Endothelial cell (in vitro differentiated cells): ENCODE measurements at regions not wholly inside any gene's neighbourhood (a gene's known extent, or its start where the extent isn't known, plus 50 kb on each side); places are given as distances from the start of the nearest gene placed in this dataset.

Experiments used
- DNase-seq: peaks from one replicate; pipeline ENCODE4 v3.0.0; 2021; ENCODE audit warnings: low spot score
- H3K27ac Mint-ChIP-seq: one replicate; pipeline ENCODE4 v1.8.0; 2021; ENCODE audit warnings: mixed read lengths, inconsistent platforms; ENCODE audit not compliant: unreplicated experiment
- H3K27me3 Mint-ChIP-seq: one replicate; pipeline ENCODE4 v1.8.0; 2021; ENCODE audit warnings: mild to moderate bottlenecking, moderate library complexity, mixed read lengths, inconsistent platforms; ENCODE audit not compliant: unreplicated experiment
- H3K36me3 Mint-ChIP-seq: one replicate; pipeline ENCODE4 v1.8.0; 2021; ENCODE audit warnings: mild to moderate bottlenecking, low read depth, mixed read lengths, inconsistent platforms; ENCODE audit not compliant: unreplicated experiment
- H3K4me1 Mint-ChIP-seq: one replicate; pipeline ENCODE4 v1.8.0; 2021; ENCODE audit warnings: mild to moderate bottlenecking, mixed read lengths, inconsistent platforms; ENCODE audit not compliant: unreplicated experiment
- H3K4me3 Mint-ChIP-seq: one replicate; pipeline ENCODE4 v1.8.0; 2021; ENCODE audit warnings: mild to moderate bottlenecking, mixed read lengths, inconsistent platforms; ENCODE audit not compliant: unreplicated experiment
- H3K9me3 Mint-ChIP-seq: one replicate; pipeline ENCODE4 v1.8.0; 2021; ENCODE audit warnings: mixed read lengths, inconsistent platforms; ENCODE audit not compliant: unreplicated experiment
- TF ChIP-seq, protein P1 (sequence below): fragments of 200-600 bp; sonication (generic); IDR thresholded peaks from one replicate; pipeline ENCODE4 v1.5.0; 2021; ENCODE audit warnings: antibody characterized with exemption; ENCODE audit not compliant: unreplicated experiment

DNA sequence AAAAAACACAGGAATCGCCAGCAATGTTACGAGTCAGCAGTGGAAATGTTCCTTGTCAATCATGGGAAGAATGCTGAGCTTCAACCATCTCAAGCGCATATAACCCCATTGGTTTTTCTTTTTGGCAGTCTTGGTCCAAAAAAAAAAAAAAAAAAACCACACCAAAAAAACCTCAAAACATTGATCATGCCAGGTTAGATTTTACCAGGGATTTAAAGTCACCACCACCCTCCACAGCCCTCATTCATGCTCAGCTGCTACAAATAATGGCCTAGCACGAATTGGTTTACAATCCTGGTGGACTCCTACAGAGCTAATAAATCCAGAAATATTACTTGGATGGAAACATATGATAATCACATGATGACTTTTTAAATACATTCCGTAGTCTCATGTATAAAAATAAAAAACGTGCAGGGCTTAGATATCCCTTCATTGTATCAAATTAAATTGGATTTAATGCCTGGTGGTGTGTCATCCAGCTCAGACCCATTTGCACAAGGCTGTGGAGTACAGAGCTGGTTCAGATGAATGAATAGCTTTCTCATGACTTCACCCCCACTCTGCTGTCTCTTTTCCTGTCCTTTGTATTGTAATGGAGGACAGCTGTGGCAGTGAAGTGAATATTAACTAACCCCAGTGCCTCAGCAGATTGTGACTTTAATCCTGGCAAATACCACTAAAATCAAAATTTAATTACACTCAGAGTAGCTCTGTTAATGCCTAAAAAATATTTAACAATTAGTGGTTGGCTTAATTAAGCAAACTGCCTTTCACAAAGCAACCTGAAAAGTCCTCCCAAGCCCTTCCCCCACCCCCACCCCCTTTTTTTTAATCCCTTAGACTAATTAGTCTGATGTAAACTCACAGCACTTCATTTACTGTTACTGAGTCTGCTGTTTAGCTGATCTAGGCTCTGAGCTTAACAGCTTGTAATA lies 626.5 kb upstream of the ZNF608 start:
- Mint-ChIP-seq H3K4me1 (peaks cover 4% of the 10 kb centered on the region), H3K4me3 (no peak overlapping the region), H3K27ac (peak overlapping the region; percentile 93), H3K27me3 (no peaks in the 10 kb centered on the region), H3K9me3 (no peaks in the 10 kb centered on the region), H3K36me3 (no peaks in the 10 kb centered on the region)
- DNase-seq = peak; percentile 16
- TF ChIP-seq, protein P1, sequence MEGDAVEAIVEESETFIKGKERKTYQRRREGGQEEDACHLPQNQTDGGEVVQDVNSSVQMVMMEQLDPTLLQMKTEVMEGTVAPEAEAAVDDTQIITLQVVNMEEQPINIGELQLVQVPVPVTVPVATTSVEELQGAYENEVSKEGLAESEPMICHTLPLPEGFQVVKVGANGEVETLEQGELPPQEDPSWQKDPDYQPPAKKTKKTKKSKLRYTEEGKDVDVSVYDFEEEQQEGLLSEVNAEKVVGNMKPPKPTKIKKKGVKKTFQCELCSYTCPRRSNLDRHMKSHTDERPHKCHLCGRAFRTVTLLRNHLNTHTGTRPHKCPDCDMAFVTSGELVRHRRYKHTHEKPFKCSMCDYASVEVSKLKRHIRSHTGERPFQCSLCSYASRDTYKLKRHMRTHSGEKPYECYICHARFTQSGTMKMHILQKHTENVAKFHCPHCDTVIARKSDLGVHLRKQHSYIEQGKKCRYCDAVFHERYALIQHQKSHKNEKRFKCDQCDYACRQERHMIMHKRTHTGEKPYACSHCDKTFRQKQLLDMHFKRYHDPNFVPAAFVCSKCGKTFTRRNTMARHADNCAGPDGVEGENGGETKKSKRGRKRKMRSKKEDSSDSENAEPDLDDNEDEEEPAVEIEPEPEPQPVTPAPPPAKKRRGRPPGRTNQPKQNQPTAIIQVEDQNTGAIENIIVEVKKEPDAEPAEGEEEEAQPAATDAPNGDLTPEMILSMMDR = no peak

DNA sequence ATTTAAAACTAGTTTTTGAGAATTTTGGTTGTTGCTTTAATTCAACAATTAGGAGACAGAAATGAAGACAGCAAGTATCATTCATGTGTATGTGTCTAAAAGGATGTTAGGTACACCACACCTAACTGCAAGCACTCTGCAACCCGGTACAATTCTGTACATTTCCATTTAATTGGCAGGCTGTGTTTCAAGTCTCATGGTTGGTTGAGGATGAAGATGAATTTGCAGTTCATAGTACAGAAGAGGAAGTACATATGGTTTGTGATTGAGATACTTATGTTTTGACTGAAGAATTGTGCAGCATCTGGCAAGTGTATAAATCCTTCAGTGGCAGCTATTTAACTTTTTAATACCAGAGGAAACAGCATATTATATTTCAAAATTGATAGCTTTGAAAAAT lies 628.7 kb upstream of the ZNF608 start:
- Mint-ChIP-seq H3K27me3 (no peaks in the 10 kb centered on the region), H3K27ac (no peak overlapping the region), H3K9me3 (no peaks in the 10 kb centered on the region), H3K4me1 (peaks cover 4% of the 10 kb centered on the region), H3K4me3 (no peak overlapping the region), H3K36me3 (no peaks in the 10 kb centered on the region)
- no peak for DNase-seq
- TF ChIP-seq, protein P1 = no peak

DNA sequence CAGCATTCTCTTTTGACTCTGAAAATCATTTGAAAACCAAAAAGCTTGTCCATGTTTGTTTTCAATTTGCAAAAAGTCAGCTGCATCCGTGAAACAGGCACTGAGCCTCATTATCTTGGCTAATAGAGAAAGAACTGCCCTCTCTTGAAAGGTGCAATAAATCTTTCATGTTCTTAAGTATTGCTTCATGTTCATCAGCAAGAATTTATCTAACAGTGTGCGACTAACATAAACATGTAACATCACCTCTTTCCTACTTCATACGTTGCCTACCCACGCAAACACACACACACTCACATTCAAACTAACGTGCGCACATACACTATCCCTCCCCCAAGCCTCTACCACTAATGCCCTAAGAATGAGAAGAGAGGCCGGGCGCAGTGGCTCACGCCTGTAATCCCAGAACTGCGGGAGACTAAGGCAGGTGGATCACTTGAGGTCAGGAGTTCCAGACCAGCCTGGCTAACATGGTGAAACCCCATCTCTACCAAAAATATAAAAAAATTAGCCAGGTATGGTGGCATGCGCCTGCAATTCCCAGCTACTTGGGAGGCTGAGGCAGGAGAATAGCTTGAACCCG lies 629.7 kb upstream of the ZNF608 start:
- H3K27me3 Mint-ChIP-seq = no peaks in the 10 kb centered on the region
- H3K4me1 Mint-ChIP-seq = peaks cover 4% of the 10 kb centered on the region
- H3K36me3 Mint-ChIP-seq = no peaks in the 10 kb centered on the region
- H3K9me3 Mint-ChIP-seq = no peaks in the 10 kb centered on the region
- TF ChIP-seq, protein P1 = no peak
- no peak overlapping the region for H3K27ac Mint-ChIP-seq
- H3K4me3 Mint-ChIP-seq = no peak overlapping the region
- no peak for DNase-seq

DNA sequence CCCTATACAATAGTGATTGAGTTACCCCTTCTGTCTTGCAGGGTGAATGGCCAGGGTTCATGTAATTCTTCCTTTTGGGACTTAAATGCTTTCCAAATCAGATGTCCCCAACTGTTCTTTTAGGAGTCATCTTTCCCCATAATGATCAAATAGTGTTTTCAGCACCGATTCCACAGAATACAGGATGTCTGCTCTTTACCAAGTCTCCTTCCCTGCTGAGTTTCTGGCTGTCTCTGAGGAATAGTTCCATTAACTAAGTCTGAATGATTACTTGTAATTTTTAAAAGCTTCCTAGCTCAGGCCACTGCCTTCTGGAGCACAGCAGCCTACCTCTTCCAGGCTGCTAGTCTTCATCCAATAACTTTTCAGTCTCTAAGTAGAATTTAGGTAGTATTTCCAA lies 630.7 kb upstream of the ZNF608 start:
- no peaks in the 10 kb centered on the region for H3K36me3 Mint-ChIP-seq
- DNase-seq = no peak
- TF ChIP-seq, protein P1 = no peak
- no peak overlapping the region for H3K4me3 Mint-ChIP-seq
- H3K9me3 Mint-ChIP-seq = no peaks in the 10 kb centered on the region
- no peaks in the 10 kb centered on the region for H3K27me3 Mint-ChIP-seq
- peaks cover 4% of the 10 kb centered on the region for H3K4me1 Mint-ChIP-seq
- no peak overlapping the region for H3K27ac Mint-ChIP-seq

DNA sequence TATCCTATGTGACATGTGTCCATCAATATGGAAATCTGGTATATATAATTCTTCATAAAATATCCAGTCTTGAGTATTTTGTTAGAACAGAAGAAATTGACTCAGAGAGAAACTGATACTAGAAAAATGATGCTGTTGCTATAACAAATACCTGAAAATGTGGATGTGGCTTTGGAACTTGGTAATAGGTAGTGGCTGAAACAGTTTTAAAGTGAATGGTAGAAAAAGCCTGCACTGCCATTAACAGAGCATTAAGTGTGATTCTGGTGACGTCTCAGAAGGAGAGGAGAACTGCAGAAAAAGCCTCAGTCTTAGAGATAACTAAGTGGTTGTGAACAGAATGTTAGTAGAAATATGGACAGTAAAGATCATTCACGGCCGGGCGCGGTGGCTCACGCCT lies 634.9 kb upstream of the ZNF608 start:
- H3K27me3 Mint-ChIP-seq = no peaks in the 10 kb centered on the region
- no peak overlapping the region for H3K4me3 Mint-ChIP-seq
- TF ChIP-seq, protein P1 = no peak
- no peak for DNase-seq
- no peaks in the 10 kb centered on the region for H3K9me3 Mint-ChIP-seq
- no peaks in the 10 kb centered on the region for H3K36me3 Mint-ChIP-seq
- H3K4me1 Mint-ChIP-seq = no peaks in the 10 kb centered on the region
- H3K27ac Mint-ChIP-seq = no peak overlapping the region
